ENCODE measurements at regions not wholly inside any gene's neighbourhood (a gene's known extent, or its start where the extent isn't known, plus 50 kb on each side); places are given as distances from the start of the nearest gene placed in this dataset.

- no peak overlapping the region for H3K4me3 ChIP-seq (ENCODE audit: control insufficient read depth, low read depth, low read length)
These were observed 655.5 kb downstream of the DCDC2C start for GRCh38 chr2:4358837-4359236.

DNA sequence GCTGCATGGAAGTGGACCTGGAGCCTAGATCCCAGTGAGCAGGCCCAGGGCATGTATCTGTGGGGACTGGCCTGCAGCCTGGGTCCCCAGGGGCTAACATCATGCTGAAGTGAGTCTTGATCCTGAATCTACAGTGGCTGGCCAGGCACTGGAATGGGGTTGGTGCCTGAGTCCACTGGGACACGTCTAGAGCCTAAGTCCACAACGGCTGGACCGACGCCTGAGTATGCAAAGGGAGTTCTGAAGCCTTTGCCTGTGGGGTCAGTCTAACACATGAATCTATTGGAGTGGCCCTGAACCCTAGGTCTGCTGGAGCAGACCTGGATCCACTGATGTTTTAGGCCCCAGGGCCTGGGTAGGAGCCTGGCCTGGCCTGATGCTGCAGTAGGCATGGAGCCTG lies 665.5 kb downstream of the DCDC2C start:
- TF ChIP-seq CTCF (IDR thresholded peaks at IDR 0.05; ENCODE audit: control insufficient read depth, insufficient read depth, low read depth, low read length, missing control alignments) = no peak
- H3K4me3 ChIP-seq (ENCODE audit: control insufficient read depth, low read depth, low read length) = no peak overlapping the region
- no peak for DNase-seq (ENCODE audit: low read depth)

More at GRCh38 chr2:4358837-4359236, 655.5 kb downstream of the DCDC2C start:
- DNase-seq (ENCODE audit: low read depth) = no peak
- no peak for TF ChIP-seq CTCF (IDR thresholded peaks at IDR 0.05; ENCODE audit: control insufficient read depth, insufficient read depth, low read depth, low read length, missing control alignments)

GRCh38 chr2:4369826-4370419 lies 666.5 kb downstream of the DCDC2C start:
- no peak for TF ChIP-seq CTCF (IDR thresholded peaks at IDR 0.05; ENCODE audit: control insufficient read depth, insufficient read depth, low read depth, low read length, missing control alignments)
- DNase-seq (ENCODE audit: low read depth) = no peak
- H3K4me3 ChIP-seq (ENCODE audit: control insufficient read depth, low read depth, low read length) = no peak overlapping the region

DNA sequence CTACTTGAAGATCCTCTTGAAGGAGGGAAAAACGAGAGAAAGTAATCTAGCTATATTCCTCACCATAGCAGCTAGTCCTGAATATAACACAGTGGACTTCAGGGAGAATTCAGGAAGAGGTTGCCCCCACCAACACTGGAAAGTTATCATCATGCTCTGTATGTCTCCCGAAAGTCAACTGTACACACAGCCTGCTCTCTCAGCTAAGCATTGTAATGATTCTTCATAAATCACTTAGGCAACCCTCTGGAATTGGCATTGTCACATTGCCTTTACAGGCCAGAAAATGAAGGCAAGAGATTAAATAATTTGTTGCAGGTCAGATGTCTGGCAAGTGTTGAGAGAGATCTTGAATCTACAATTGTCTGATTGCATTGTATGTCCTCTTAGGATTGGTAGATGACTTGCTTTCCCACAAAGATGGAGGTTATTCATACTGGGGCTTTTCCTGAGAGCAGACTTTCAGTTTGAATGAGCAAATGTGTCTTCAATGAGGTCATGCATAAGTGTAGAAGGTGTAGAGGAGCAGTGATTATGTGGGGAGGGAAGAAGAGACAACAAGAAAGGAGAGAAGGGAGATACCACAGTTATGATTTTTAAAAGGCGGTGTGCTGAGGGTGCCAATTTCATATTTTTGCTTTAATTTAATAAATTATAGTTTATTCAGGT lies 667.2 kb downstream of the DCDC2C start:
- no peak for TF ChIP-seq CTCF (IDR thresholded peaks at IDR 0.05; ENCODE audit: control insufficient read depth, insufficient read depth, low read depth, low read length, missing control alignments)
- DNase-seq (ENCODE audit: low read depth) = no peak
- no peak overlapping the region for H3K4me3 ChIP-seq (ENCODE audit: control insufficient read depth, low read depth, low read length)

GRCh38 chr2:4381049-4381448 lies 677.7 kb downstream of the DCDC2C start:
- no peak for DNase-seq (ENCODE audit: low read depth)
- no peak overlapping the region for H3K4me3 ChIP-seq (ENCODE audit: control insufficient read depth, low read depth, low read length)
- no peak for TF ChIP-seq CTCF (IDR thresholded peaks at IDR 0.05; ENCODE audit: control insufficient read depth, insufficient read depth, low read depth, low read length, missing control alignments)

DNA sequence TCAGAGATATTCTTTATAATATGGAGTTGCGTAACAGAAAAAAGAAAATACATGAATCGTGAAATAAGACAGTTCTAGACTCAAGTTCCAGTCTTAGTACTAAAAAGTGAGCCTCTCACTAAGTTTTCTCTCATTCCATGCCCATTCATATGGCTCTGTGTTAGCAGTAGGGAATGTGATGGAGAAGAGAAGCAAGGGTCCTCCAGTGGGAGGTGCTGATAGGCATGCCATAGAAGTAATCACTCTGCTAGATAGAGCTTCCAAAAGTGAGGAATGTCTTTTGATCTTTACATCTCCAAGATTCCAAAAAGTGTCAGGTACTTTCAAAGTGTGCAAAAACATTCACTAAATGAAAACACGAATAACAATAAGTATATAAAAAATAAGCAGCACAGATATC lies 678.4 kb downstream of the DCDC2C start:
- no peak for DNase-seq (ENCODE audit: low read depth)

More for the DNA sequence above, 678.4 kb downstream of the DCDC2C start:
- TF ChIP-seq CTCF (IDR thresholded peaks at IDR 0.05; ENCODE audit: control insufficient read depth, insufficient read depth, low read depth, low read length, missing control alignments) = no peak
- H3K4me3 ChIP-seq (ENCODE audit: control insufficient read depth, low read depth, low read length) = no peak overlapping the region
